HFFc6 (cell line): ENCODE measurements at regions not wholly inside any gene's neighbourhood (a gene's known extent, or its start where the extent isn't known, plus 50 kb on each side); places are given as distances from the start of the nearest gene placed in this dataset.
"Not testable (repeated sequence)": the region's sequence is repeated elsewhere in the genome, so short reads cannot be mapped to it uniquely, and the experiment has no call there.

Experiments
- DNase-seq: peaks from one replicate; pipeline ENCODE4 v3.0.0-alpha.2; 2018
- H3K27ac Mint-ChIP-seq: 2 replicates; pipeline ENCODE4 v1.8.0; 2020; ENCODE audit warnings: mild to moderate bottlenecking, mixed read lengths
- H3K27me3 Mint-ChIP-seq: 2 replicates; pipeline ENCODE4 v1.8.0; 2021; ENCODE audit warnings: mild to moderate bottlenecking, moderate library complexity, mixed read lengths; ENCODE audit not compliant: insufficient read depth
- H3K36me3 Mint-ChIP-seq: 2 replicates; pipeline ENCODE4 v1.8.0; 2021; ENCODE audit warnings: low read depth, mixed read lengths
- H3K4me1 Mint-ChIP-seq: 2 replicates; pipeline ENCODE4 v1.8.0; 2020; ENCODE audit warnings: low read depth, mixed read lengths
- H3K4me3 Mint-ChIP-seq: 2 replicates; pipeline ENCODE4 v1.8.0; 2020; ENCODE audit warnings: mild to moderate bottlenecking, moderate library complexity, mixed read lengths
- H3K9me3 Mint-ChIP-seq: 2 replicates; pipeline ENCODE4 v1.8.0; 2020; ENCODE audit warnings: mild to moderate bottlenecking, mixed read lengths
- CTCF ChIP-seq: fragments of 200-600 bp; sonication (generic); IDR thresholded peaks from 2 replicates; pipeline ENCODE4 v1.5.0; 2021; ENCODE audit warnings: antibody characterized with exemption, mild to moderate bottlenecking

- H3K27ac Mint-ChIP-seq, result no peak overlapping the region
- no peak overlapping the region for H3K4me3 Mint-ChIP-seq
- H3K9me3 Mint-ChIP-seq, result no peaks in the 10 kb centered on the region
- no peak for DNase-seq
- H3K4me1 Mint-ChIP-seq, result no peaks in the 10 kb centered on the region
- no peaks in the 10 kb centered on the region for H3K36me3 Mint-ChIP-seq
- peaks cover 16% of the 10 kb centered on the region for H3K27me3 Mint-ChIP-seq
- no peak for TF ChIP-seq CTCF
Measured at GRCh38 chr20:48492715-48493070, 335.1 kb downstream of the PREX1 start.

DNA sequence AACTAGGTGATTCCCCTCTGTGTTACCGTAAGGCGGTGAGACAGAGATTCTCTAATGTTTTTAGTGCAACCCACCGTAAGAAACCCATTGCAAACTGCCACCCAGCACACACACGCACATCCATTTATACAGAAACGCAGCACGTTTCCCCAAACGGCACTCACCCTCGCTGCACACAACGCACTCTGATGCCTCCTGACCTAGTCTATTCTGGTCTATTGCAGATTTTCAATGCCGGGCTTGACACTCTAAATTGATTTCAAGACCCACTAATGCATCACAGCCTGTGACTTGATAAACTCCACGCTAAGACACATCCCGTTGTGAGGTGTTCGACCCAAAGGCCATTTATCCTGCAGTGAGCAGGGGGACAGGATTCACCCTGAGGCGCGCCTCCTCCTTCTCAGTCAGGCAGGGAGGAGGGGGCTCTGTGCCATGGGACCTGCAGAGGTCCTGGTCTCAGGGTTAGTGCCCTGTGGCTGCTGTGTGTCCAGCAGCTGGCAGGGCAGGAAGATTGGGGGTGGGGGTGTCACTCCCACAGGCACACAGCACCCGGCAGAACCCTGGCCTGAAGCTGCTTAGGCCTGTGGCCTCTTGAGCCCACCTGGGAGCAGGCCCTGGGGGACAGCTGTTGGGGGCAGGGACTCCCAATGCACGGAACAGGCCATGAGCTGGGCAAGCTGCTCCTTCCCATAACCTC is 335.6 kb downstream of the PREX1 start:
- H3K27ac Mint-ChIP-seq, result no peak overlapping the region
- H3K9me3 Mint-ChIP-seq, result no peaks in the 10 kb centered on the region
- H3K4me3 Mint-ChIP-seq, result no peak overlapping the region
- no peak for DNase-seq
- no peaks in the 10 kb centered on the region for H3K36me3 Mint-ChIP-seq
- TF ChIP-seq CTCF, result no peak
- H3K27me3 Mint-ChIP-seq, result peaks cover 16% of the 10 kb centered on the region
- no peaks in the 10 kb centered on the region for H3K4me1 Mint-ChIP-seq

GRCh38 chr20:48490961-48491831 is 336.6 kb downstream of the PREX1 start:
- Mint-ChIP-seq H3K4me3 (no peak overlapping the region), H3K36me3 (no peaks in the 10 kb centered on the region), H3K4me1 (no peaks in the 10 kb centered on the region), H3K9me3 (no peaks in the 10 kb centered on the region), H3K27ac (no peak overlapping the region), H3K27me3 (peaks cover 19% of the 10 kb centered on the region)
- no peak for TF ChIP-seq CTCF
- DNase-seq, result no peak

DNA sequence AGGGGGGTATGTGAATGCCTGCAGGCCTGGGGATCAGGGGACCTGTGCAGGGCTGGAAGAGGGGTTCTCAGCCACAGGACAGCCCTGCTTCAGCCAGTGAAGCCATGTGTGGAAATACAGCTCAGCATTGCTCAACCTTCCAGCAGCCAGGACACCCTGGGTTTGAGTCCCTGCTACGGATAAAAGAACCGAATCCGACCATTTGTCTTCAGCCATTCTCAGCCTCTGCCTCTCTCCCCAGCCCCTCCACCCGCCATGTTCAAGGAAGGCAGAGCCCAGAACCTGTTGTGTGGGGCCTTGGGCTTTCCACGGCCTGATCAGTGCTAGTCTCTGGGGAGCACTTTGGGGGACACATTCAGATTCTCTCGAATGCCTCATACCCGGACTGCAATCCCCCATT is 337.5 kb downstream of the PREX1 start:
- H3K36me3 Mint-ChIP-seq, H3K4me1 Mint-ChIP-seq, DNase-seq, H3K27ac Mint-ChIP-seq, H3K9me3 Mint-ChIP-seq, H3K4me3 Mint-ChIP-seq: not testable (repeated sequence)
- peaks cover 19% of the 10 kb centered on the region for H3K27me3 Mint-ChIP-seq

GRCh38 chr20:48489656-48490055 is 338.1 kb downstream of the PREX1 start:
- no peaks in the 10 kb centered on the region for H3K36me3 Mint-ChIP-seq
- no peak for TF ChIP-seq CTCF
- DNase-seq, result no peak
- no peak overlapping the region for H3K27ac Mint-ChIP-seq
- H3K4me3 Mint-ChIP-seq, result no peak overlapping the region
- H3K9me3 Mint-ChIP-seq, result no peaks in the 10 kb centered on the region
- peaks cover 21% of the 10 kb centered on the region for H3K27me3 Mint-ChIP-seq
- no peaks in the 10 kb centered on the region for H3K4me1 Mint-ChIP-seq

- DNase-seq, result no peak
- no peak for TF ChIP-seq CTCF
- no peak overlapping the region for H3K4me3 Mint-ChIP-seq
- no peak overlapping the region for H3K27ac Mint-ChIP-seq
- H3K27me3 Mint-ChIP-seq, result peaks cover 21% of the 10 kb centered on the region
- H3K4me1 Mint-ChIP-seq, result no peaks in the 10 kb centered on the region
- no peaks in the 10 kb centered on the region for H3K9me3 Mint-ChIP-seq
- no peaks in the 10 kb centered on the region for H3K36me3 Mint-ChIP-seq
Measured at GRCh38 chr20:48489046-48489463, 338.7 kb downstream of the PREX1 start.

DNA sequence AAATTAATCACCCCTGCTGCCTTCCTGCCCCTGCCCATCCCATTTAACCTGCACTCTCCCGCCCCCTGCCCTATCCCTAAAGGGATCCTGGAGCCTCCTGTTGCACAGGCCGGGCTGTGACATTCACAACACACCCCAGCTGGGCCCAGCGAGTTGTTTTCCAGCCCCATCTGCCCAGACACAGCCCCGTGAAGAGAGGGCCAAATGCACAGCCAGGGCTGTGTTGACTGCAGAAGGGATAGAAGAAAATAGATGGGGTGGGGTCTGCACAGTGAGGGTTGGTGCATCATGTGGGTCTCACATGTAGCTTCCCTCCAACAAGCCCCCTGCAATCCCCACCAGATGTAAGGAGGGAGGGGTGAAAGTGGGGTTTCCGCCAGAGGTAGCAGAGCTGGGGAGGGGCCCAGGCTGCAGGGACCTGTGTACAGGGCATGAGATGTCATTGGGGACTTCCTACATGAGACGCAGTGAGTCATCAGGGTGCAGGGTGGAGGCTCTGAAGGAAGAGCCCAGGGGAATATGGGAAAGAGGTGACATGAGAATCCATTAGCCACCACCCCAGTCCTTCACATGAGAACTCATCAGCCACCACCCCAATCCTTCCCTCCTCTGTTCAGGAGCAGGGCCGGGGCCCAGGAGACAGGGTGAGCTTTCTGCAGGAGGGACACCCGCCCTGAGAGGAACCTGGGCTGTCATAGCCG is 339.3 kb downstream of the PREX1 start:
- H3K4me1 Mint-ChIP-seq, H3K4me3 Mint-ChIP-seq, DNase-seq, H3K36me3 Mint-ChIP-seq, H3K9me3 Mint-ChIP-seq, H3K27ac Mint-ChIP-seq: not testable (repeated sequence)
- H3K27me3 Mint-ChIP-seq, result peaks cover 21% of the 10 kb centered on the region
